ENCODE measurements at regions not wholly inside any gene's neighbourhood (a gene's known extent, or its start where the extent isn't known, plus 50 kb on each side); places are given as distances from the start of the nearest gene placed in this dataset.

GRCh38 chr3:159882790-159883779 lies 105.5 kb upstream of the IL12A start:
- TF ChIP-seq POLR2AphosphoS5 (IDR thresholded peaks at IDR 0.05; ENCODE audit: borderline replicate concordance, low read depth, low read length) (no peak), EZH2 (IDR thresholded peaks at IDR 0.05) (no peak), FOXP2 (optimal IDR thresholded peaks at IDR 0.05; ENCODE audit: control extremely low read depth, extremely low read length, insufficient read depth) (no peak)

All from SK-N-MC (cell line).